BJ (cell line): ENCODE measurements at regions not wholly inside any gene's neighbourhood (a gene's known extent, or its start where the extent isn't known, plus 50 kb on each side); places are given as distances from the start of the nearest gene placed in this dataset.

Source experiments
- CTCF ChIA-PET: fragments of 350-600 bp; formaldehyde crosslinking; extraction: SDS; loops from one replicate; lab custom pipeline; 2021; ENCODE audit warnings: antibody characterized with exemption, inconsistent platforms; lab: Yijun Ruan, JAX
- POLR2A ChIA-PET: fragments of 300-600 bp; sonication (Branson Sonifier 250); formaldehyde crosslinking; extraction: SDS; loops from one replicate; lab custom pipeline; 2021; ENCODE audit warnings: antibody characterized with exemption; lab: Charles Lee
- DNase-seq: peaks from one replicate; pipeline ENCODE4 v3.0.0-alpha.2; 2011; ENCODE audit warnings: low read depth
- H3K27me3 ChIP-seq: 2 replicates; pipeline ENCODE4 v1.6.0; 2011; ENCODE audit warnings: low read length; ENCODE audit not compliant: control insufficient read depth, insufficient read depth
- H3K36me3 ChIP-seq: 2 replicates; pipeline ENCODE4 v1.5.1; 2011; ENCODE audit warnings: low read length; ENCODE audit not compliant: control insufficient read depth, insufficient read depth
- H3K4me3 ChIP-seq: 2 replicates; pipeline ENCODE4 v1.5.1; 2011; ENCODE audit warnings: low read depth, mild to moderate bottlenecking, control low read depth, low read length
- TF ChIP-seq, protein P1 (sequence below): IDR thresholded peaks from 2 replicates; pipeline ENCODE4 v1.5.1; 2011; ENCODE audit warnings: low read depth, mild to moderate bottlenecking, control low read depth, inconsistent platforms, low read length, moderate library complexity; ENCODE audit not compliant: insufficient read depth

GRCh38 chr2:211133766-211134165 lies 577.4 kb downstream of the CPS1 start:
- DNase-seq = no peak

GRCh38 chr2:211138551-211138950 lies 582.2 kb downstream of the CPS1 start:
- Histone ChIP-seq H3K36me3 (no peaks in the 10 kb centered on the region), H3K27me3 (no peaks in the 10 kb centered on the region), H3K4me3 (no peak overlapping the region)
- no peak for DNase-seq
- TF ChIP-seq, protein P1, sequence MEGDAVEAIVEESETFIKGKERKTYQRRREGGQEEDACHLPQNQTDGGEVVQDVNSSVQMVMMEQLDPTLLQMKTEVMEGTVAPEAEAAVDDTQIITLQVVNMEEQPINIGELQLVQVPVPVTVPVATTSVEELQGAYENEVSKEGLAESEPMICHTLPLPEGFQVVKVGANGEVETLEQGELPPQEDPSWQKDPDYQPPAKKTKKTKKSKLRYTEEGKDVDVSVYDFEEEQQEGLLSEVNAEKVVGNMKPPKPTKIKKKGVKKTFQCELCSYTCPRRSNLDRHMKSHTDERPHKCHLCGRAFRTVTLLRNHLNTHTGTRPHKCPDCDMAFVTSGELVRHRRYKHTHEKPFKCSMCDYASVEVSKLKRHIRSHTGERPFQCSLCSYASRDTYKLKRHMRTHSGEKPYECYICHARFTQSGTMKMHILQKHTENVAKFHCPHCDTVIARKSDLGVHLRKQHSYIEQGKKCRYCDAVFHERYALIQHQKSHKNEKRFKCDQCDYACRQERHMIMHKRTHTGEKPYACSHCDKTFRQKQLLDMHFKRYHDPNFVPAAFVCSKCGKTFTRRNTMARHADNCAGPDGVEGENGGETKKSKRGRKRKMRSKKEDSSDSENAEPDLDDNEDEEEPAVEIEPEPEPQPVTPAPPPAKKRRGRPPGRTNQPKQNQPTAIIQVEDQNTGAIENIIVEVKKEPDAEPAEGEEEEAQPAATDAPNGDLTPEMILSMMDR = no peak
- ChIA-PET POLR2A (no interaction called here), CTCF (no interaction called here)

More at GRCh38 chr2:211133766-211134165, 577.4 kb downstream of the CPS1 start:
- H3K27me3 ChIP-seq = no peaks in the 10 kb centered on the region
- no peaks in the 10 kb centered on the region for H3K36me3 ChIP-seq
- POLR2A ChIA-PET = no interaction called here
- TF ChIP-seq, protein P1 = no peak
- CTCF ChIA-PET = no interaction called here
- no peak overlapping the region for H3K4me3 ChIP-seq

- H3K36me3 ChIP-seq = no peaks in the 10 kb centered on the region
- ChIA-PET POLR2A (no interaction called here), CTCF (no interaction called here)
- H3K27me3 ChIP-seq = no peaks in the 10 kb centered on the region
- no peak overlapping the region for H3K4me3 ChIP-seq
- TF ChIP-seq, protein P1 = no peak
- no peak for DNase-seq
These were observed 585.2 kb downstream of the CPS1 start for GRCh38 chr2:211141646-211142045.

GRCh38 chr2:211144078-211144477 lies 587.7 kb downstream of the CPS1 start:
- DNase-seq = no peak
- H3K27me3 ChIP-seq = no peaks in the 10 kb centered on the region
- ChIA-PET CTCF (interaction anchor here (1.0 to 1.4 kb wide), 2 partner anchors 11 to 17 kb away, joined by 3 to 4 read pairs; no protein-coding TSS in a partner anchor), POLR2A (no interaction called here)
- H3K4me3 ChIP-seq = no peak overlapping the region
- TF ChIP-seq, protein P1 = no peak
- H3K36me3 ChIP-seq = no peaks in the 10 kb centered on the region

DNA sequence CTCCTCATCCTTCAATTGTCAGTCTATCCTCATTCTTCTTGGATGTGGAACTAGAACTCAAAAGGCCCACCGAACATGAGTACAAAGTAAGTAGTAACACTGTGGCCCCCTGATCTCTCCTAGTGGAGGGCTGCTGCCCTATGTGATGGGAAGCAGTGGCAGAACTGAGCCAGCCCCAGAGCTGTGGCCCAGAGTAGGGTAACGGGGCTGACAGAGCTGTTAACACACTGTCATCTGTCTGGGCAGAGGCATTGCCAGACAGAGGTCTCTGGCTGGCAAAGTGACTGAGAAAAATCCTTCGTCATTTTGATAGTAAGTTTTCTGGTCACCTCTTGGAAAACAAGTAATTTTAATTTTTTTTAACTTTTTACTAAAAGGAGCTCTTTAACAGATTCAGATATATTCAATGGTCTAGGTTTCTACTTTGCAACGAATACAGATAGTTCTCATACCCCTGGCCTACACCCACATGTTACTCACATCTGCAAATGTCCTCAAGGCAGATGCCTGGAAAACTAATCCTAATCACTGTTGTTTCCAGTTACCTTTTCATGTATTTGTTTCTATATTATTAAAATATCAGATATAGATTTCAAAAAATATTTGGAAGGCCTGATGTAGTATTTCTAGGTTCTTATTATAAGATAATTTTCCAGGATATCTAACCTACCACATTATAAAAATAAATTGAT lies 588.7 kb downstream of the CPS1 start:
- ChIA-PET CTCF (interaction anchor here (1.4 kb wide), 1 partner anchor 10 kb away, joined by 4 read pairs; no protein-coding TSS in a partner anchor), POLR2A (no interaction called here)
- TF ChIP-seq, protein P1 = no peak
- Histone ChIP-seq H3K36me3 (no peaks in the 10 kb centered on the region), H3K27me3 (no peaks in the 10 kb centered on the region), H3K4me3 (no peak overlapping the region)
- DNase-seq = no peak
